ENCODE measurements at regions not wholly inside any gene's neighbourhood (a gene's known extent, or its start where the extent isn't known, plus 50 kb on each side); places are given as distances from the start of the nearest gene placed in this dataset.

GRCh38 chrX:134184936-134185335, 52.0 kb upstream of the CCDC160 start:
- TF ChIP-seq ATF1 (CRISPR knock-in tag; IDR thresholded peaks at IDR 0.05) (no peak), ZNF121 (CRISPR knock-in tag; IDR thresholded peaks at IDR 0.05) (no peak)
- TF ChIP-seq, protein P1, sequence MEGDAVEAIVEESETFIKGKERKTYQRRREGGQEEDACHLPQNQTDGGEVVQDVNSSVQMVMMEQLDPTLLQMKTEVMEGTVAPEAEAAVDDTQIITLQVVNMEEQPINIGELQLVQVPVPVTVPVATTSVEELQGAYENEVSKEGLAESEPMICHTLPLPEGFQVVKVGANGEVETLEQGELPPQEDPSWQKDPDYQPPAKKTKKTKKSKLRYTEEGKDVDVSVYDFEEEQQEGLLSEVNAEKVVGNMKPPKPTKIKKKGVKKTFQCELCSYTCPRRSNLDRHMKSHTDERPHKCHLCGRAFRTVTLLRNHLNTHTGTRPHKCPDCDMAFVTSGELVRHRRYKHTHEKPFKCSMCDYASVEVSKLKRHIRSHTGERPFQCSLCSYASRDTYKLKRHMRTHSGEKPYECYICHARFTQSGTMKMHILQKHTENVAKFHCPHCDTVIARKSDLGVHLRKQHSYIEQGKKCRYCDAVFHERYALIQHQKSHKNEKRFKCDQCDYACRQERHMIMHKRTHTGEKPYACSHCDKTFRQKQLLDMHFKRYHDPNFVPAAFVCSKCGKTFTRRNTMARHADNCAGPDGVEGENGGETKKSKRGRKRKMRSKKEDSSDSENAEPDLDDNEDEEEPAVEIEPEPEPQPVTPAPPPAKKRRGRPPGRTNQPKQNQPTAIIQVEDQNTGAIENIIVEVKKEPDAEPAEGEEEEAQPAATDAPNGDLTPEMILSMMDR (IDR thresholded peaks at IDR 0.05), result no peak
- TF ChIP-seq, protein P2, sequence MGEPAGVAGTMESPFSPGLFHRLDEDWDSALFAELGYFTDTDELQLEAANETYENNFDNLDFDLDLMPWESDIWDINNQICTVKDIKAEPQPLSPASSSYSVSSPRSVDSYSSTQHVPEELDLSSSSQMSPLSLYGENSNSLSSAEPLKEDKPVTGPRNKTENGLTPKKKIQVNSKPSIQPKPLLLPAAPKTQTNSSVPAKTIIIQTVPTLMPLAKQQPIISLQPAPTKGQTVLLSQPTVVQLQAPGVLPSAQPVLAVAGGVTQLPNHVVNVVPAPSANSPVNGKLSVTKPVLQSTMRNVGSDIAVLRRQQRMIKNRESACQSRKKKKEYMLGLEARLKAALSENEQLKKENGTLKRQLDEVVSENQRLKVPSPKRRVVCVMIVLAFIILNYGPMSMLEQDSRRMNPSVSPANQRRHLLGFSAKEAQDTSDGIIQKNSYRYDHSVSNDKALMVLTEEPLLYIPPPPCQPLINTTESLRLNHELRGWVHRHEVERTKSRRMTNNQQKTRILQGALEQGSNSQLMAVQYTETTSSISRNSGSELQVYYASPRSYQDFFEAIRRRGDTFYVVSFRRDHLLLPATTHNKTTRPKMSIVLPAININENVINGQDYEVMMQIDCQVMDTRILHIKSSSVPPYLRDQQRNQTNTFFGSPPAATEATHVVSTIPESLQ (CRISPR knock-in tag; IDR thresholded peaks at IDR 0.05), result no peak
- TF ChIP-seq, protein P3, sequence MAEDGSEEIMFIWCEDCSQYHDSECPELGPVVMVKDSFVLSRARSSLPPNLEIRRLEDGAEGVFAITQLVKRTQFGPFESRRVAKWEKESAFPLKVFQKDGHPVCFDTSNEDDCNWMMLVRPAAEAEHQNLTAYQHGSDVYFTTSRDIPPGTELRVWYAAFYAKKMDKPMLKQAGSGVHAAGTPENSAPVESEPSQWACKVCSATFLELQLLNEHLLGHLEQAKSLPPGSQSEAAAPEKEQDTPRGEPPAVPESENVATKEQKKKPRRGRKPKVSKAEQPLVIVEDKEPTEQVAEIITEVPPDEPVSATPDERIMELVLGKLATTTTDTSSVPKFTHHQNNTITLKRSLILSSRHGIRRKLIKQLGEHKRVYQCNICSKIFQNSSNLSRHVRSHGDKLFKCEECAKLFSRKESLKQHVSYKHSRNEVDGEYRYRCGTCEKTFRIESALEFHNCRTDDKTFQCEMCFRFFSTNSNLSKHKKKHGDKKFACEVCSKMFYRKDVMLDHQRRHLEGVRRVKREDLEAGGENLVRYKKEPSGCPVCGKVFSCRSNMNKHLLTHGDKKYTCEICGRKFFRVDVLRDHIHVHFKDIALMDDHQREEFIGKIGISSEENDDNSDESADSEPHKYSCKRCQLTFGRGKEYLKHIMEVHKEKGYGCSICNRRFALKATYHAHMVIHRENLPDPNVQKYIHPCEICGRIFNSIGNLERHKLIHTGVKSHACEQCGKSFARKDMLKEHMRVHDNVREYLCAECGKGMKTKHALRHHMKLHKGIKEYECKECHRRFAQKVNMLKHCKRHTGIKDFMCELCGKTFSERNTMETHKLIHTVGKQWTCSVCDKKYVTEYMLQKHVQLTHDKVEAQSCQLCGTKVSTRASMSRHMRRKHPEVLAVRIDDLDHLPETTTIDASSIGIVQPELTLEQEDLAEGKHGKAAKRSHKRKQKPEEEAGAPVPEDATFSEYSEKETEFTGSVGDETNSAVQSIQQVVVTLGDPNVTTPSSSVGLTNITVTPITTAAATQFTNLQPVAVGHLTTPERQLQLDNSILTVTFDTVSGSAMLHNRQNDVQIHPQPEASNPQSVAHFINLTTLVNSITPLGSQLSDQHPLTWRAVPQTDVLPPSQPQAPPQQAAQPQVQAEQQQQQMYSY (CRISPR knock-in tag; IDR thresholded peaks at IDR 0.05), result no peak

Data from WTC11 (cell line).